ENCODE measurements at regions not wholly inside any gene's neighbourhood (a gene's known extent, or its start where the extent isn't known, plus 50 kb on each side); places are given as distances from the start of the nearest gene placed in this dataset.
"Not testable (repeated sequence)": the region's sequence is repeated elsewhere in the genome, so short reads cannot be mapped to it uniquely, and the experiment has no call there.

- H3K9me2 ChIP-seq (ENCODE audit: insufficient read depth); BruUV-seq (replicated peaks); DNase-seq (ENCODE audit: low read depth, low spot score); POLR2A ChIA-PET; H3K4me2 ChIP-seq (ENCODE audit: low read length); H3K27me3 ChIP-seq (ENCODE audit: insufficient read depth, low read length); H3K4me1 ChIP-seq (ENCODE audit: control insufficient read depth in 1 of 2, insufficient read depth in 2 of 2, low read length in 2 of 2); H3K27ac ChIP-seq (ENCODE audit: low read depth, low read length); H4K20me1 ChIP-seq (ENCODE audit: insufficient read depth); CTCF ChIA-PET; intact Hi-C loops (cut with micrococcal nuclease); ATAC-seq; H3K4me3 ChIP-seq (replicated peaks in 1 of 2; ENCODE audit: low read depth in 1 of 2, low read length in 2 of 2); RAD21 ChIA-PET (ENCODE audit: low non-redundant PET in 1 of 2, low total read pairs in 2 of 2, uncharacterized antibody in 2 of 2, unreplicated experiment in 2 of 2); H3K9me3 ChIP-seq (ENCODE audit: control insufficient read depth in 1 of 2, insufficient read depth in 1 of 2, low read depth in 1 of 2, low read length in 2 of 2); H3K79me2 ChIP-seq (ENCODE audit: insufficient read depth, low read length); H3K36me3 ChIP-seq (ENCODE audit: control insufficient read depth in 1 of 2, insufficient read depth in 2 of 2, low read length in 2 of 2); H2AFZ ChIP-seq (ENCODE audit: low read depth, low read length, poor library complexity, severe bottlenecking); H3K9ac ChIP-seq (ENCODE audit: low read length): not testable (repeated sequence)
Measured at GRCh38 chr2:111517050-111517720, 366.8 kb downstream of the ANAPC1 start.

DNA sequence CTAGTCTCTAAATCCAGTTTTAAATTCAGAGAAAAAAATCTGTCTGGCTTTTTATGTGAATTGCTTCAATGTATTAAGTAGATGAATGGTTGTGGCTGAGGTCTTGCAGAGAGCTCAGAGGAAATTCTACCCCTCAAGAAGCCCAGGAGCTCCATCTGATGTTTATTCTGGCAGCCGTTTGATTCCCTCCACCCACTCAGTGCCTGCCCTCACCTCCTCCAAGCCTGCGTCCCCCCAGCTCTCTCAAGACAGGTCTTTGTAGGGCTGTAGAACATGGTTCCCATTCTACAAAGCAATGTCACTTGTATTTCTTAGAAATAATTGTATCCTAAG lies 366.3 kb downstream of the ANAPC1 start:
- H3K36me3 ChIP-seq (ENCODE audit: control insufficient read depth in 1 of 2, insufficient read depth in 2 of 2, low read length in 2 of 2); H3K4me2 ChIP-seq (ENCODE audit: low read length); ATAC-seq; H4K20me1 ChIP-seq (ENCODE audit: insufficient read depth); H3K27me3 ChIP-seq (ENCODE audit: insufficient read depth, low read length); H3K9ac ChIP-seq (ENCODE audit: low read length); H3K4me1 ChIP-seq (ENCODE audit: control insufficient read depth in 1 of 2, insufficient read depth in 2 of 2, low read length in 2 of 2); RAD21 ChIA-PET (ENCODE audit: low non-redundant PET in 1 of 2, low total read pairs in 2 of 2, uncharacterized antibody in 2 of 2, unreplicated experiment in 2 of 2); H3K27ac ChIP-seq (ENCODE audit: low read depth, low read length); H2AFZ ChIP-seq (ENCODE audit: low read depth, low read length, poor library complexity, severe bottlenecking); DNase-seq (ENCODE audit: low read depth, low spot score); CTCF ChIA-PET; H3K4me3 ChIP-seq (replicated peaks in 1 of 2; ENCODE audit: low read depth in 1 of 2, low read length in 2 of 2); POLR2A ChIA-PET; H3K9me3 ChIP-seq (ENCODE audit: control insufficient read depth in 1 of 2, insufficient read depth in 1 of 2, low read depth in 1 of 2, low read length in 2 of 2); H3K9me2 ChIP-seq (ENCODE audit: insufficient read depth); BruUV-seq (replicated peaks); H3K79me2 ChIP-seq (ENCODE audit: insufficient read depth, low read length); intact Hi-C loops (cut with micrococcal nuclease): not testable (repeated sequence)

- TF ChIP-seq ZNF274 (IDR thresholded peaks at IDR 0.05; ENCODE audit: low read depth, low read length) (no peak), SRF (IDR thresholded peaks at IDR 0.05; ENCODE audit: low read depth) (no peak)
- Histone ChIP-seq H3K9ac (ENCODE audit: low read length) (no peak overlapping the region), H3K27ac (ENCODE audit: low read depth, low read length) (no peak overlapping the region), H2AFZ (ENCODE audit: low read depth, low read length, poor library complexity, severe bottlenecking) (no peak overlapping the region), H3K4me3 (replicated peaks in 1 of 2; ENCODE audit: low read depth in 1 of 2, low read length in 2 of 2) (no peak overlapping the region), H4K20me1 (ENCODE audit: insufficient read depth) (no peaks in the 10 kb centered on the region), H3K4me1 (ENCODE audit: control insufficient read depth in 1 of 2, insufficient read depth in 2 of 2, low read length in 2 of 2) (no peaks in the 10 kb centered on the region), H3K36me3 (ENCODE audit: control insufficient read depth in 1 of 2, insufficient read depth in 2 of 2, low read length in 2 of 2) (no peaks in the 10 kb centered on the region), H3K79me2 (ENCODE audit: insufficient read depth, low read length) (no peaks in the 10 kb centered on the region), H3K27me3 (ENCODE audit: insufficient read depth, low read length) (no peaks in the 10 kb centered on the region), H3K9me3 (ENCODE audit: control insufficient read depth in 1 of 2, insufficient read depth in 1 of 2, low read depth in 1 of 2, low read length in 2 of 2) (no peaks in the 10 kb centered on the region), H3K9me2 (ENCODE audit: insufficient read depth) (no peaks in the 10 kb centered on the region), H3K4me2 (ENCODE audit: low read length) (no peak overlapping the region)
- ChIA-PET RAD21 (ENCODE audit: low non-redundant PET in 1 of 2, low total read pairs in 2 of 2, uncharacterized antibody in 2 of 2, unreplicated experiment in 2 of 2) (no interaction called here), CTCF (no interaction called here), POLR2A (no interaction called here)
- intact Hi-C loops (cut with micrococcal nuclease), result no loop called here
- DNase-seq (ENCODE audit: low read depth, low spot score), result no peak
- no peak for ATAC-seq
- BruUV-seq (replicated peaks), result no TSS peak
Measured at GRCh38 chr2:111519071-111519470, 364.9 kb downstream of the ANAPC1 start.

Data from HCT116 (cell line).